GM23338 (cell line): ENCODE measurements at regions not wholly inside any gene's neighbourhood (a gene's known extent, or its start where the extent isn't known, plus 50 kb on each side); places are given as distances from the start of the nearest gene placed in this dataset.

Source experiments
- ATAC-seq: fragments of 200-7000 bp; cut with Tn5 transposase; 3 replicates; pipeline ENCODE4 v1.9.1; 2020
- DNase-seq: peaks from one replicate; pipeline ENCODE4 v3.0.0-alpha.2; 2015; ENCODE audit warnings: low spot score
- H2AFZ ChIP-seq: fragments of 200-600 bp; sonication (generic); 2 replicates; pipeline ENCODE4 v1.8.0; 2016; ENCODE audit warnings: antibody characterized with exemption, mild to moderate bottlenecking, moderate library complexity
- H3F3A ChIP-seq: fragments of 200-600 bp; sonication (generic); replicated peaks from 2 replicates; pipeline ENCODE4 v1.8.0; 2017; ENCODE audit warnings: antibody characterized with exemption, mixed run types, low read depth
- H3K27ac ChIP-seq: fragments of 200-600 bp; sonication (generic); 2 replicates; pipeline ENCODE4 v1.6.1; 2016; ENCODE audit warnings: low read depth
- H3K27me3 ChIP-seq: fragments of 200-600 bp; sonication (generic); 2 replicates; pipeline ENCODE4 v1.8.0; 2016; ENCODE audit warnings: mild to moderate bottlenecking, mixed run types, moderate library complexity; ENCODE audit not compliant: insufficient read depth
- H3K36me3 ChIP-seq: fragments of 200-600 bp; sonication (generic); 2 replicates; pipeline ENCODE4 v1.8.0; 2016; ENCODE audit warnings: mild to moderate bottlenecking; ENCODE audit not compliant: insufficient read depth
- H3K4me1 ChIP-seq: fragments of 200-600 bp; sonication (generic); 2 replicates; pipeline ENCODE4 v1.8.0; 2016; ENCODE audit warnings: mild to moderate bottlenecking, moderate library complexity; ENCODE audit not compliant: insufficient read depth
- H3K4me2 ChIP-seq: fragments of 200-600 bp; sonication (generic); 2 replicates; pipeline ENCODE4 v1.7.1; 2017; ENCODE audit warnings: mixed run types
- H3K4me3 ChIP-seq: fragments of 200-600 bp; sonication (generic); 2 replicates; pipeline ENCODE4 v1.6.1; 2016; ENCODE audit warnings: mixed run types
- H3K79me2 ChIP-seq: fragments of 200-600 bp; sonication (generic); replicated peaks from 2 replicates; pipeline ENCODE4 v1.8.0; 2017; ENCODE audit warnings: mild to moderate bottlenecking; ENCODE audit not compliant: insufficient read depth
- H3K9me2 ChIP-seq: fragments of 200-600 bp; sonication (generic); 2 replicates; pipeline ENCODE4 v1.8.0; 2017; ENCODE audit not compliant: insufficient read depth
- H4K20me1 ChIP-seq: fragments of 200-600 bp; sonication (generic); replicated peaks from 2 replicates; pipeline ENCODE4 v1.8.0; 2017; ENCODE audit warnings: mild to moderate bottlenecking; ENCODE audit not compliant: insufficient read depth
- H3K27ac Mint-ChIP-seq: 2 replicates; pipeline ENCODE4 v1.8.0; 2020; ENCODE audit warnings: inconsistent platforms, mild to moderate bottlenecking, moderate library complexity, mixed read lengths
- H3K27me3 Mint-ChIP-seq: 3 replicates; pipeline ENCODE4 v1.8.0; 2022; ENCODE audit warnings: low read depth, mild to moderate bottlenecking, moderate library complexity, mixed read lengths, inconsistent platforms; ENCODE audit not compliant: insufficient read depth, poor library complexity
- H3K36me3 Mint-ChIP-seq: 3 replicates; pipeline ENCODE4 v1.8.0; 2021; ENCODE audit warnings: low read depth, mild to moderate bottlenecking, inconsistent platforms, moderate library complexity, mixed read lengths
- H3K4me1 Mint-ChIP-seq: 3 replicates; pipeline ENCODE4 v1.8.0; 2020; ENCODE audit warnings: mild to moderate bottlenecking, inconsistent platforms, mixed read lengths
- H3K4me3 Mint-ChIP-seq: 3 replicates; pipeline ENCODE4 v1.8.0; 2021; ENCODE audit warnings: moderate library complexity, mild to moderate bottlenecking, inconsistent platforms, mixed read lengths
- H3K9me3 Mint-ChIP-seq: 3 replicates; pipeline ENCODE4 v1.8.0; 2020; ENCODE audit warnings: moderate library complexity, mild to moderate bottlenecking, inconsistent platforms, mixed read lengths
- CREB1 ChIP-seq: fragments of 250-450 bp; sonication (Bioruptor Pico); IDR thresholded peaks from 2 replicates; pipeline ENCODE4 v1.5.0; 2020; ENCODE audit warnings: low read depth, mild to moderate bottlenecking, moderate library complexity
- JUNB ChIP-seq: IDR thresholded peaks from one replicate; pipeline ENCODE4 v1.6.1; 2016; ENCODE audit warnings: antibody characterized with exemption; ENCODE audit not compliant: unreplicated experiment
- REST ChIP-seq: IDR thresholded peaks from one replicate; pipeline ENCODE4 v1.6.1; 2018; ENCODE audit warnings: antibody characterized with exemption; ENCODE audit not compliant: unreplicated experiment
- STAT1 ChIP-seq: IDR thresholded peaks from one replicate; pipeline ENCODE4 v1.6.1; 2016; ENCODE audit warnings: antibody characterized with exemption; ENCODE audit not compliant: unreplicated experiment
- ZNF114 ChIP-seq: fragments of 250-450 bp; sonication (Bioruptor Pico); IDR thresholded peaks from 2 replicates; pipeline ENCODE4 v1.5.0; 2020; ENCODE audit warnings: mild to moderate bottlenecking, moderate library complexity
- ZNF331 ChIP-seq: fragments of 250-450 bp; sonication (Bioruptor Pico); IDR thresholded peaks from 2 replicates; pipeline ENCODE4 v1.5.0; 2020; ENCODE audit warnings: low read depth, mild to moderate bottlenecking, moderate library complexity

GRCh38 chr5:143571642-143572624 is 168.4 kb upstream of the NR3C1 start:
- TF ChIP-seq ZNF114 (CRISPR knock-in tag) (no peak), CREB1 (CRISPR knock-in tag) (no peak)
- Mint-ChIP-seq H3K27me3 (peaks cover 6% of the 10 kb centered on the region), H3K36me3 (no peaks in the 10 kb centered on the region), H3K4me1 (no peaks in the 10 kb centered on the region), H3K9me3 (no peaks in the 10 kb centered on the region), H3K4me3 (no peak overlapping the region), H3K27ac (no peak overlapping the region)
- DNase-seq, result no peak
- no peaks in the 10 kb centered on the region for H3K27me3 ChIP-seq
- H4K20me1 ChIP-seq, result no peaks in the 10 kb centered on the region
- H2AFZ ChIP-seq, result no peak overlapping the region
- H3K4me2 ChIP-seq, result no peak overlapping the region
- H3K79me2 ChIP-seq, result no peaks in the 10 kb centered on the region
- no peak overlapping the region for H3K4me3 ChIP-seq
- ATAC-seq, result no peak
- H3K36me3 ChIP-seq, result no peaks in the 10 kb centered on the region
- no peaks in the 10 kb centered on the region for H3K4me1 ChIP-seq
- no peak overlapping the region for H3K27ac ChIP-seq
- no peaks in the 10 kb centered on the region for H3K9me2 ChIP-seq
- H3F3A ChIP-seq, result no peaks in the 10 kb centered on the region

- H3K9me3 Mint-ChIP-seq, result no peaks in the 10 kb centered on the region
- Histone ChIP-seq H3K4me1 (no peaks in the 10 kb centered on the region), H3K9me2 (no peaks in the 10 kb centered on the region), H3K36me3 (no peaks in the 10 kb centered on the region), H3K27ac (no peak overlapping the region), H2AFZ (no peak overlapping the region), H3K4me3 (no peak overlapping the region), H3K27me3 (no peaks in the 10 kb centered on the region), H3K4me2 (no peak overlapping the region), H4K20me1 (no peaks in the 10 kb centered on the region), H3K79me2 (no peaks in the 10 kb centered on the region), H3F3A (no peaks in the 10 kb centered on the region)
- H3K4me3 Mint-ChIP-seq, result no peak overlapping the region
- H3K27ac Mint-ChIP-seq, result no peak overlapping the region
- no peaks in the 10 kb centered on the region for H3K4me1 Mint-ChIP-seq
- H3K36me3 Mint-ChIP-seq, result no peaks in the 10 kb centered on the region
- ATAC-seq, result no peak
- DNase-seq, result no peak
- TF ChIP-seq ZNF114 (CRISPR knock-in tag) (no peak), JUNB (no peak), CREB1 (CRISPR knock-in tag) (no peak), ZNF331 (CRISPR knock-in tag) (no peak), REST (no peak), STAT1 (no peak)
- peaks cover 6% of the 10 kb centered on the region for H3K27me3 Mint-ChIP-seq
Observed at GRCh38 chr5:143570989-143571388, 167.5 kb upstream of the NR3C1 start.
